Epithelial cell of prostate (primary cell): ENCODE measurements at regions not wholly inside any gene's neighbourhood (a gene's known extent, or its start where the extent isn't known, plus 50 kb on each side); places are given as distances from the start of the nearest gene placed in this dataset.

Experiments used
- DNase-seq: peaks from one replicate; pipeline ENCODE4 v3.0.0-alpha.2; 2011; ENCODE audit warnings: low read depth, low spot score
- H3K27ac ChIP-seq: fragments of 450-650 bp; 2 replicates; pipeline ENCODE4 v1.5.1; 2017; ENCODE audit warnings: mild to moderate bottlenecking

GRCh38 chr2:96438589-96438988 lies 66.6 kb downstream of the NEURL3 start:
- no peak overlapping the region for H3K27ac ChIP-seq
- DNase-seq = no peak

- DNase-seq = no peak
- H3K27ac ChIP-seq = no peak overlapping the region
Observed at GRCh38 chr2:96437512-96437911, 67.6 kb downstream of the NEURL3 start.

- H3K27ac ChIP-seq = no peak overlapping the region
- no peak for DNase-seq
Observed at GRCh38 chr2:96436961-96437360, 68.2 kb downstream of the NEURL3 start.

- no peak overlapping the region for H3K27ac ChIP-seq
- DNase-seq = no peak
Observed at GRCh38 chr2:96436416-96436815, 68.7 kb downstream of the NEURL3 start.

- H3K27ac ChIP-seq = no peak overlapping the region
Observed at GRCh38 chr2:96431319-96431718, 73.8 kb downstream of the NEURL3 start.

GRCh38 chr2:96430394-96430988 lies 74.7 kb downstream of the NEURL3 start:
- no peak overlapping the region for H3K27ac ChIP-seq
- DNase-seq = no peak

More at GRCh38 chr2:96431319-96431718, 73.8 kb downstream of the NEURL3 start:
- DNase-seq = no peak

- peak; percentile 98 for DNase-seq
- peak overlapping the region; percentile 60 for H3K27ac ChIP-seq
Observed at GRCh38 chr2:96427917-96428316, 77.2 kb downstream of the NEURL3 start.

GRCh38 chr2:96427169-96427568 lies 78.0 kb downstream of the NEURL3 start:
- peak overlapping the region; percentile 60 for H3K27ac ChIP-seq
- DNase-seq = no peak

- no peak overlapping the region for H3K27ac ChIP-seq
- DNase-seq = no peak
Observed at GRCh38 chr2:96423828-96424227, 81.3 kb downstream of the NEURL3 start.
